NCI-H748 (cell line): ENCODE measurements at regions not wholly inside any gene's neighbourhood (a gene's known extent, or its start where the extent isn't known, plus 50 kb on each side); places are given as distances from the start of the nearest gene placed in this dataset.

Experiments
- DNase-seq: peaks from one replicate; lab custom pipeline; 2025; ENCODE audit not compliant: unreplicated experiment; lab: John Stamatoyannopoulos, UW

- peak; percentile 17 for DNase-seq
Measured at GRCh38 chr4:165765053-165765452, 108.0 kb upstream of the TLL1 start.

DNA sequence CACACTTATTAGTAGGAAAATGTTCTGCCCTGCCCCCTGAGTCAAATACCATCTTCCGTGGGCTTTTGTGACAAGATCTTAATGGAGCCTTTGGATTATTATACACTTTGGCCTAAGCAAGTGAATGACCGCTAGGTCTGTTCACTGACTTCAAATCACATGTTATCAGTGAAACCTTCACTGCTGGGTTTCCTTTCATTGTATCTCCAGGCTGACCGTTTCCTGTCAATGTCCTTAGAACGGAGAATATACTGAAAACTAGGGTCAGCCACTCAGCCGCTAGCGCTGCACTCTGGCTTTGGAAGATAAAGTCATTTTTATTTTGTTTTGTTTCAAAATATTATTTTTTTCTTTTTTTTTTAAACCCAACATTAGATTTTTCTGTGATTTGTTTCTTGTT lies 107.0 kb upstream of the TLL1 start:
- DNase-seq, result no peak

GRCh38 chr4:165766976-165767375 lies 106.1 kb upstream of the TLL1 start:
- DNase-seq, result no peak

DNA sequence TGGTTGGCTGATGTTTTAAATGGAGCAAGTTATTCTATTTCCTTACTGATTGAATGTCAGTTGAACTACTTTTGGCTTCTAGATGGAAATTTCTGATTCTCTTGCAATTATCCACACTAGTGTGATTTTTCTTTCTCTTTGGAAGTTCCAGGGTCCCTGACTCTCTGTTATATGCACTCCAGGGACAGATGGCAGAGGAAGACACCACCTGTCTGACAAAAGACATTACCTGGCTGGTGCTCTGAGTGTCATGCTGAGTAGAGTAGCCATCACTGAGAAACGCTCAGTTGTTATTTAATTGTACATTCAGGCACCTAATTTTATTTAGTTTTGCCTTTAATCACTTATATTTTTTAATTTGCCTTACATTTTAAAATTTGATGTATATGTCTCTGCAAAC lies 105.4 kb upstream of the TLL1 start:
- DNase-seq, result peak; percentile 27

GRCh38 chr4:165768281-165768680 lies 104.8 kb upstream of the TLL1 start:
- no peak for DNase-seq

DNA sequence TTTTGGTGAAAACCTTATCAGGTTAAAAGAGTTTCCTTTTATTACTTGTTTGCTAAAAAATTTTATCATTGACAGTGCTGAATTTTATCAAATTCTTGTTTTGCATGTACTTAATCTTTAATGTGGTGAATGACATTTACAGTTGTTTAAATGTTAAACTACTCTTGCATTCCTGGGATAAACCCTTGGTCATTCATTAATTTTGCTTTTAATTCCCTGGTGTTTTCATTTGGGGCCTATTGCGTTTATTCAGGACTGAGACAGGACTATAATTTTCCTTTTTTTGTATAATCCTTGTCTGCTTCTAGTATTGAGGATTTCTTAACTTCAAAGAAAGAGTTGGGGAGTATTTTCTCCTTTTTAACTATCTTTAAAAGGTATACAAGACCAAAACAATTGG lies 98.7 kb upstream of the TLL1 start:
- no peak for DNase-seq

- DNase-seq, result no peak
Measured at GRCh38 chr4:165779950-165780670, 92.9 kb upstream of the TLL1 start.

GRCh38 chr4:165780735-165781134 lies 92.3 kb upstream of the TLL1 start:
- no peak for DNase-seq

- no peak for DNase-seq
Measured at GRCh38 chr4:165782623-165783022, 90.4 kb upstream of the TLL1 start.

- DNase-seq, result no peak
Measured at GRCh38 chr4:165783626-165784025, 89.4 kb upstream of the TLL1 start.

DNA sequence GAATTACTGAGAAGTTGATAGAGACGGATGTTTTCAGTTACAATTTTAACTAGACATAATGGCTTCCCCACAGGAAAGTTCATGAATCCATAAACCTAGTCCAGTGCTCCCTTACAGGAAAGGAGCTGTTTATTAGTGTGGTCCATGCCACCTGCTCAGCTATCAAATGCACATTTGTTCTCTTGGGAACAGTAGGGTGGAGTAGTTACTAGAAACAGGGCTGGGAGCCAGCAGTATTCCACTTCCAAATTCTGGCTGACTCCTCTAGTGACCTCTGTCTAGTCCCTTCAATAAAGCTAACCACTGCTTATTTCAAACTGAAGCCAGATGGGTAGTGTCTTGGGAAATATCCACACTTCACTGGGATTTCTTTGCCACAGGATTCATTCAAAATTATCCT lies 88.4 kb upstream of the TLL1 start:
- peak; percentile 70 for DNase-seq

DNA sequence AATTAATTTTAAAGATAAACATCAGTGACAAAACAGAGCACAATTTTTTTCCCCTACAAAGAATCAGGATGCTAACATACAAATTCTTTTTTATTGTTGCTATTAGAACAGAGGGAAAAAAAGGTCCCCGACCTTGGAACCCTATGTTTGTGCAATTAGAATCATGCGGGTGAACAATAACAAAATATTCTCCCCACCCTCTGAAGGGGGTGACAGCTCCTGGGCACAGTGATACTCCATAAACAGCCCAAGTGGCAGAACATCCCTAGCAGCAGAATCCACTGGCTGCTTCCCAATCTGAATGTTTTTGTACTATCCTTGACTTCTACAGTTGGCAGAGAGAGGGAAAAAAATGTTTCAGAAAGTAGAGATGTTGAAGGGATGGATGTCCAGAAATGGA lies 87.7 kb upstream of the TLL1 start:
- no peak for DNase-seq

- DNase-seq, result no peak
Measured at GRCh38 chr4:165787516-165788274, 85.3 kb upstream of the TLL1 start.

DNA sequence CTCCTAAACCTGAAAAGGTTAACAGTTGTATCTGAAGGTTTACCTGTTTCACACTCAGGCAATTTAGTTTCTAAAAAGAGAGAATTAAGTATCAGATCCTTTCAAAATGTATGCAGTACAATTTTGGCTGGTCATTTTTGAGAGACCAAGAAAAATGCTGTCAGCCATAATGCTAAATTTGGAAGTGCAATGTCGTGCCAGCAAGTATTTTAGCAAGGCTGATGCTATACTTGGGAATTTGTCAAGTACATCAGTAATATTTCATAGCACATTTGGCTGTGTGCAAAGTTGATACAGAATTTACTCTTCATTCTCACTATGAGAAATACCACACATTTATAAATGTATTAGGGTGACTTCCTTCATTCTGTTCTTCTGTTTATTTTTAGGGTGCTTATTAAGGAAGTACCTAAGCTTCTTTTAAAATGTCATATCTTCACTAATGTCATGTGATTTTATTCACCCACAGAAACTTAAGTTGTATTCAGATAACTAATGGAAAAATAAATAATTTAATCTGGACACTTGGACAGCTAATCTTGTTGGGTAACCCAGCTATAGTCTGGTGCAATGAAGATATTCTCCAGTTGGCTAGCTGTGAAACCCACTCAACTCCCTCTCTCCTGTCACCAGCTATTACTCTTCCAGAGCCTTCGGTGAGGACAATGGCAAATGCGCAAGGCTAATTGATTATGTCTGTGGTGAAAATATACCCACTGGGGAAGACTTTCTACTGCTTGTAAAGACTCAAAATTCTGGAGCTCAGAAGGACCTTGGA lies 84.2 kb upstream of the TLL1 start:
- no peak for DNase-seq

- DNase-seq, result no peak
Measured at GRCh38 chr4:165793236-165793635, 79.8 kb upstream of the TLL1 start.

GRCh38 chr4:165794834-165795233 lies 78.2 kb upstream of the TLL1 start:
- no peak for DNase-seq

- DNase-seq, result no peak
Measured at GRCh38 chr4:165799384-165799815, 73.6 kb upstream of the TLL1 start.

DNA sequence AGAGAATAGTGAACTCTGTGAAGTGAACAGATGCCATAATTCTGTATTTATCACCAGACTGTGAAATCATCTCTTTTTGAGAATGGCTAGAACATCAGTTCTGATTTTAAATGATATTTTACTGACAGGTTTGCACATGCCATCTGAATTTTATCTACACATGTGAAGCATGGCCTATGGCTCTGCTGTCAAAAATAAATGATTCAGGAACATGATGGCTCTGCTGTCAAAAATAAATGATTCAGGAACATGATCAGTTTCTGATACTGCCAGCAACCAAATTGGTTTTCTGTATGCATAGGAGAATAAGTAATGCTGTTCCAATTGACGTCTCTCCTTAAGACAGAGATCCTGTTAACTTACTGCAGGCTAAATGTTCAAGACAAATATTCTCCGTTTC lies 70.6 kb upstream of the TLL1 start:
- DNase-seq, result no peak

DNA sequence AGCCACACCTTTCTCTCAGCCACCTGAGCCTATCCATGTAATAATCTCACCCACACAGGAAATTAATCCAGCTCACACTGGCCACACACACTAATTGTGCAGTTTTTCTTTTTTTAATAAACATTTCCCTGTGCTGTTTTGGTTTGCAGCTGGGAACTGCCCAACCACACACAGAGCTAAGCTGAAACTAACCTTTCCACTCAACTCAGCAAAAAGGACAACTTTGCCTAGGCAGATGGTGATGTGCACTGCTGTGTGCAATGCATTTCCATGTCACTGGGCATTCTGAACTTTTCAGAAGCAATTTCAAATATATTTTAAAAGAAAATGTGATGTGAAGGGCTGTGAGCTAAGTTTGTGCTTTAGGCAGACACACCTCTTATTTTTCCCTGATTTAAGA lies 70.0 kb upstream of the TLL1 start:
- no peak for DNase-seq

- DNase-seq, result no peak
Measured at GRCh38 chr4:165805406-165805805, 67.6 kb upstream of the TLL1 start.

GRCh38 chr4:165806613-165807012 lies 66.4 kb upstream of the TLL1 start:
- DNase-seq, result no peak

DNA sequence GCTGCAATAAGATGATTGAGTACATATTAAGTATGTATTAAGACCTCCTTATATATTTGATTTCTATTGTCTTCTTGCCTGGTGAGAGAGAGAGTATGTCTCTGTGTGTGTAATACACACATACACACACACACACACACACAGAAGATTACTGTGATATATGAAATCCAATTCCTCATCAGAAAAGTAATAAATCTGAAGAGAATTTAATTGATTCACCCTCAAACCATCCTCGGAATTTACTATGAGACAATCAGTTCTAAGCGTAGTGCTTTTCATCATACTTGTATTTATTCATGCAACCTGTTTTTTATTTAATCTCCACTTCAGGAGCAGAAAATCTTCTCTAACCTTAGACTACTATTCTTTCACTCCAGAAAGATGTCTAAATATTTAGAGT lies 62.3 kb upstream of the TLL1 start:
- no peak for DNase-seq
